Endothelial cell of umbilical vein (primary cell): ENCODE measurements at regions not wholly inside any gene's neighbourhood (a gene's known extent, or its start where the extent isn't known, plus 50 kb on each side); places are given as distances from the start of the nearest gene placed in this dataset.

Experiments used
- BruUV-seq: library from RNA; stranded (reverse); fragments of 400-500 nt; replicated peaks from 2 replicates; lab custom pipeline; 2021; lab: Mats Ljungman, UMichigan
- CTCF ChIA-PET: fragments of 300-600, 350-600 bp; sonication (Branson Sonifier 250); formaldehyde crosslinking; loops from one replicate; lab custom pipeline; 2021; ENCODE audit warnings: antibody characterized with exemption, inconsistent platforms; lab: Charles Lee
- POLR2A ChIA-PET: fragments of 300-600, 350-600 bp; sonication (Branson Sonifier 250); formaldehyde crosslinking; loops from one replicate; lab custom pipeline; 2021; ENCODE audit warnings: antibody characterized with exemption, inconsistent platforms; lab: Charles Lee
- DNase-seq: peaks from one replicate; pipeline ENCODE4 v3.0.0-alpha.2; 2011; ENCODE audit warnings: low read depth, low spot score
- FAIRE-seq: peaks from 2 replicates; lab custom pipeline; 2011; peaks lifted over from hg19 to GRCh38; lab: Jason Lieb, UNC
- H2AFZ ChIP-seq: 2 replicates; pipeline ENCODE4 v1.6.0; 2012; ENCODE audit warnings: low read depth, low read length, control low read depth, inconsistent platforms
- H3K27ac ChIP-seq: 2 replicates; pipeline ENCODE4 v1.5.1; 2011; ENCODE audit warnings: low read depth, mild to moderate bottlenecking, control low read depth, low read length, moderate library complexity; ENCODE audit not compliant: insufficient read depth
- H3K27me3 ChIP-seq, 2 experiments: 2 replicates each; pipeline versions ENCODE4 v1.6.0 to v1.6.1; 2011; ENCODE audit warnings: low read length in 2 of 2, mixed read lengths in 1 of 2; ENCODE audit not compliant: control insufficient read depth in 2 of 2, insufficient read depth in 2 of 2
- H3K36me3 ChIP-seq, 2 experiments: 2 replicates in 1 of 2; 3 replicates in 1 of 2; pipeline ENCODE4 v1.5.1; 2011; ENCODE audit warnings: low read length in 2 of 2, mild to moderate bottlenecking in 1 of 2, moderate library complexity in 1 of 2; ENCODE audit not compliant: control insufficient read depth in 2 of 2, insufficient read depth in 2 of 2; ENCODE audit errors: extremely low read depth in 1 of 2
- H3K4me1 ChIP-seq: 3 replicates; pipeline ENCODE4 v1.5.1; 2011; ENCODE audit warnings: mild to moderate bottlenecking, low read length; ENCODE audit not compliant: control insufficient read depth, insufficient read depth; ENCODE audit errors: extremely low read depth
- H3K4me2 ChIP-seq: 2 replicates; pipeline ENCODE4 v1.6.1; 2011; ENCODE audit warnings: low read length, control low read depth, mixed read lengths; ENCODE audit not compliant: insufficient read depth
- H3K4me3 ChIP-seq, 3 experiments: fragments of 200-600 bp in 1 of 3; sonication (generic), shearing (Covaris generic) in 1 of 3; replicated peaks in 1 of 3; 2 replicates each; pipeline ENCODE4 v1.5.1; 2011 to 2016; ENCODE audit warnings: control low read depth in 3 of 3, low read length in 3 of 3, mild to moderate bottlenecking in 2 of 3, inconsistent platforms in 1 of 3, low read depth in 1 of 3, moderate library complexity in 1 of 3; ENCODE audit not compliant: insufficient read depth in 1 of 3
- H3K79me2 ChIP-seq: 2 replicates; pipeline ENCODE4 v1.6.0; 2012; ENCODE audit warnings: low read length, inconsistent platforms; ENCODE audit not compliant: control insufficient read depth, insufficient read depth
- H3K9ac ChIP-seq: replicated peaks from 2 replicates; pipeline ENCODE3; 2011; ENCODE audit warnings: low read length, control low read depth; ENCODE audit not compliant: insufficient read depth; ENCODE audit errors: extremely low read depth
- H3K9me1 ChIP-seq: replicated peaks from 3 replicates; pipeline ENCODE4 v1.6.0; 2011; ENCODE audit warnings: mild to moderate bottlenecking, low read length; ENCODE audit not compliant: control insufficient read depth, insufficient read depth; ENCODE audit errors: extremely low read depth
- H3K9me3 ChIP-seq: replicated peaks from 2 replicates; pipeline ENCODE4 v1.5.1; 2012; ENCODE audit warnings: low read length, inconsistent platforms; ENCODE audit not compliant: control insufficient read depth, insufficient read depth
- H4K20me1 ChIP-seq: replicated peaks from 2 replicates; pipeline ENCODE3; 2011; ENCODE audit warnings: mild to moderate bottlenecking, low read length; ENCODE audit not compliant: control insufficient read depth, insufficient read depth; ENCODE audit errors: extremely low read depth
- EZH2 ChIP-seq: IDR thresholded peaks from 2 replicates; pipeline ENCODE4 v1.6.1; 2012; ENCODE audit warnings: borderline replicate concordance, low read depth, mild to moderate bottlenecking, moderate library complexity, low read length, inconsistent platforms; ENCODE audit not compliant: severe bottlenecking
- FOS ChIP-seq: IDR thresholded peaks from 2 replicates; pipeline ENCODE4 v1.6.1; 2011; ENCODE audit warnings: mild to moderate bottlenecking, low read length, moderate library complexity, borderline replicate concordance; ENCODE audit not compliant: insufficient read depth
- GATA2 ChIP-seq: IDR thresholded peaks from 2 replicates; pipeline ENCODE4 v1.7.0; 2011; ENCODE audit warnings: low read depth, mild to moderate bottlenecking, moderate library complexity, mixed read lengths, low read length; ENCODE audit not compliant: insufficient read length, insufficient read depth
- JUN ChIP-seq: IDR thresholded peaks from 2 replicates; pipeline ENCODE4 v1.6.1; 2011; ENCODE audit warnings: borderline replicate concordance, low read depth; ENCODE audit not compliant: insufficient read length, insufficient read depth
- MYC ChIP-seq: IDR thresholded peaks from one replicate; pipeline ENCODE4 v1.6.1; 2011; ENCODE audit warnings: mild to moderate bottlenecking, low read depth, low read length
- POLR2A ChIP-seq: IDR thresholded peaks from 2 replicates; pipeline ENCODE4 v1.6.1; 2012; ENCODE audit warnings: low read depth, mild to moderate bottlenecking, control low read depth, low read length
- POLR2AphosphoS5 ChIP-seq: IDR thresholded peaks from 2 replicates; pipeline ENCODE4 v1.6.1; 2012; ENCODE audit warnings: low read depth, mild to moderate bottlenecking, control low read depth, low read length, moderate library complexity; ENCODE audit not compliant: insufficient read depth
- dilution Hi-C: fragments of 300-500 bp; cut with MboI; formaldehyde crosslinking; loops from one replicate; pipeline ENCODE4 v1.15.0; 2019; ENCODE audit warnings: low sequenced_read_pairs; ENCODE audit not compliant: extremely low pct_ligation_motif_present
- intact Hi-C: fragments of 100-400 bp; cut with micrococcal nuclease; formaldehyde crosslinking; loops from one replicate; pipeline ENCODE4 v1.10.0; 2022
- TF ChIP-seq, protein P1 (sequence below): IDR thresholded peaks from 2 replicates; pipeline ENCODE4 v1.6.1; 2011; ENCODE audit not compliant: insufficient read depth, insufficient read length
- TF ChIP-seq, protein P2 (sequence below), 2 donors: IDR thresholded peaks; 1 replicate in 1 of 2; 2 replicates in 1 of 2; pipeline ENCODE4 v1.5.1; 2011; ENCODE audit warnings: low read length in 2 of 2, mild to moderate bottlenecking in 2 of 2, moderate library complexity in 2 of 2, control low read depth in 1 of 2, inconsistent platforms in 1 of 2, low read depth in 1 of 2; ENCODE audit not compliant: insufficient read depth in 1 of 2; ENCODE audit errors: extremely low read depth in 1 of 2

DNA sequence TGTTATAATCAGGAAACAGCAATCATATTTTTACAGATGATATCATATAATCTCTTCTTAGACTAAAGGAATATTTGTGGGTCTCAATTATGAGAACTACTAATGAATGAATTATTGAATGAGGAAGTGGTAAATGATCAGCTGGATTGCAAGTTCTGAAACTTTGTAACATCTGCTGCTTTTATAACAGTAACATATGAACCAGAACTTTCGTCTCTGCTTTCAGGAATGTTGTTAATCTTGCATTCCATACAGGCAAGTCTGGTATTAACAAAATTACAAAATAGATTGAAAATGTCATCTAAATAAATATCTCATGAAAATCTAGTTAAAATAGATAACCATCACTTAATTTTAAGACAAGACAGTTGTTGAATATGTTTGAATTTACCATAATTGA is 110.5 kb upstream of the COL11A1 start:
- POLR2A ChIA-PET: no interaction called here
- intact Hi-C loops: no loop called here
- no TSS peak for BruUV-seq

DNA sequence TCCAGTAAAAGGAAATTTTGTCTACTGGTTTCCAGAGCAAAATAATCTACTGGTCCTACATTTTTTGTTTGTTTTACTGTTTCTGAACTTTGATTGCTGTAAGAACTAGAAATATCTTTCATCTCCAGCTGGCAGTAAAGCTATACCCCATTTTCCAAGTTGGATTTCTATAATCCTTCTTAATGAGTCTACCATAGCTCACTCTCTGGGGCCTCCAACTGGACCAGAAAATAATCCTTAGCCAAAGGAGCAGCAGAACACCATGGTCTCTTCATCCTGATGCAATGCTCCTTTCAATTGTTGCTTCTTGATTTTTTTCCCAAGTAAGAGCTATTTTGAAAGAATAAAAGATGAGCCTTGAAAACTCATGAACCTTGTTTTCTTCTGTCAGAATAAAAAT is 110.0 kb upstream of the COL11A1 start:
- H3K27ac ChIP-seq: no peak overlapping the region
- DNase-seq: no peak
- TF ChIP-seq POLR2A: no peak
- TF ChIP-seq JUN: no peak
- TF ChIP-seq, protein P1, sequence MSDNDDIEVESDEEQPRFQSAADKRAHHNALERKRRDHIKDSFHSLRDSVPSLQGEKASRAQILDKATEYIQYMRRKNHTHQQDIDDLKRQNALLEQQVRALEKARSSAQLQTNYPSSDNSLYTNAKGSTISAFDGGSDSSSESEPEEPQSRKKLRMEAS: no peak
- TF ChIP-seq POLR2AphosphoS5: no peak
- no peak for TF ChIP-seq EZH2
- TF ChIP-seq FOS: no peak
- TF ChIP-seq MYC: no peak
- TF ChIP-seq GATA2: no peak
- TF ChIP-seq, protein P2, sequence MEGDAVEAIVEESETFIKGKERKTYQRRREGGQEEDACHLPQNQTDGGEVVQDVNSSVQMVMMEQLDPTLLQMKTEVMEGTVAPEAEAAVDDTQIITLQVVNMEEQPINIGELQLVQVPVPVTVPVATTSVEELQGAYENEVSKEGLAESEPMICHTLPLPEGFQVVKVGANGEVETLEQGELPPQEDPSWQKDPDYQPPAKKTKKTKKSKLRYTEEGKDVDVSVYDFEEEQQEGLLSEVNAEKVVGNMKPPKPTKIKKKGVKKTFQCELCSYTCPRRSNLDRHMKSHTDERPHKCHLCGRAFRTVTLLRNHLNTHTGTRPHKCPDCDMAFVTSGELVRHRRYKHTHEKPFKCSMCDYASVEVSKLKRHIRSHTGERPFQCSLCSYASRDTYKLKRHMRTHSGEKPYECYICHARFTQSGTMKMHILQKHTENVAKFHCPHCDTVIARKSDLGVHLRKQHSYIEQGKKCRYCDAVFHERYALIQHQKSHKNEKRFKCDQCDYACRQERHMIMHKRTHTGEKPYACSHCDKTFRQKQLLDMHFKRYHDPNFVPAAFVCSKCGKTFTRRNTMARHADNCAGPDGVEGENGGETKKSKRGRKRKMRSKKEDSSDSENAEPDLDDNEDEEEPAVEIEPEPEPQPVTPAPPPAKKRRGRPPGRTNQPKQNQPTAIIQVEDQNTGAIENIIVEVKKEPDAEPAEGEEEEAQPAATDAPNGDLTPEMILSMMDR (IDR thresholded peaks at IDR 0.05; ENCODE audit: extremely low read depth in 1 of 2, insufficient read depth in 1 of 2, low read depth in 1 of 2, low read length in 2 of 2): no peak
- H2AFZ ChIP-seq: no peak overlapping the region
- FAIRE-seq: no peak
- no peaks in the 10 kb centered on the region for H3K9me3 ChIP-seq
- no peak overlapping the region for H3K4me2 ChIP-seq
- H4K20me1 ChIP-seq: no peaks in the 10 kb centered on the region
- no peaks in the 10 kb centered on the region for H3K9me1 ChIP-seq
- H3K79me2 ChIP-seq: no peaks in the 10 kb centered on the region
- dilution Hi-C loops (no loop called here), intact Hi-C loops (no loop called here)
- H3K4me3 ChIP-seq: no peak overlapping the region
- H3K36me3 ChIP-seq: no peaks in the 10 kb centered on the region
- no peaks in the 10 kb centered on the region for H3K27me3 ChIP-seq
- POLR2A ChIA-PET: no interaction called here
- BruUV-seq: no TSS peak
- H3K4me1 ChIP-seq: no peaks in the 10 kb centered on the region
- CTCF ChIA-PET: no interaction called here
- no peak overlapping the region for H3K9ac ChIP-seq

More for the DNA sequence above, 110.5 kb upstream of the COL11A1 start:
- H3K4me1 ChIP-seq: no peaks in the 10 kb centered on the region
- no peaks in the 10 kb centered on the region for H3K27me3 ChIP-seq
- H2AFZ ChIP-seq: no peak overlapping the region
- H3K79me2 ChIP-seq: no peaks in the 10 kb centered on the region
- CTCF ChIA-PET: no interaction called here
- no peaks in the 10 kb centered on the region for H3K9me1 ChIP-seq
- H3K4me2 ChIP-seq: no peak overlapping the region
- H3K9me3 ChIP-seq: no peaks in the 10 kb centered on the region
- FAIRE-seq (no peak), DNase-seq (no peak)
- no peak overlapping the region for H3K9ac ChIP-seq
- H3K36me3 ChIP-seq: no peaks in the 10 kb centered on the region
- dilution Hi-C loops: no loop called here
- H3K27ac ChIP-seq: no peak overlapping the region
- no peak overlapping the region for H3K4me3 ChIP-seq
- no peaks in the 10 kb centered on the region for H4K20me1 ChIP-seq
- TF ChIP-seq, protein P1: no peak
- TF ChIP-seq MYC: no peak
- TF ChIP-seq EZH2: no peak
- TF ChIP-seq FOS: no peak
- no peak for TF ChIP-seq POLR2AphosphoS5
